ENCODE measurements at regions not wholly inside any gene's neighbourhood (a gene's known extent, or its start where the extent isn't known, plus 50 kb on each side); places are given as distances from the start of the nearest gene placed in this dataset.

DNA sequence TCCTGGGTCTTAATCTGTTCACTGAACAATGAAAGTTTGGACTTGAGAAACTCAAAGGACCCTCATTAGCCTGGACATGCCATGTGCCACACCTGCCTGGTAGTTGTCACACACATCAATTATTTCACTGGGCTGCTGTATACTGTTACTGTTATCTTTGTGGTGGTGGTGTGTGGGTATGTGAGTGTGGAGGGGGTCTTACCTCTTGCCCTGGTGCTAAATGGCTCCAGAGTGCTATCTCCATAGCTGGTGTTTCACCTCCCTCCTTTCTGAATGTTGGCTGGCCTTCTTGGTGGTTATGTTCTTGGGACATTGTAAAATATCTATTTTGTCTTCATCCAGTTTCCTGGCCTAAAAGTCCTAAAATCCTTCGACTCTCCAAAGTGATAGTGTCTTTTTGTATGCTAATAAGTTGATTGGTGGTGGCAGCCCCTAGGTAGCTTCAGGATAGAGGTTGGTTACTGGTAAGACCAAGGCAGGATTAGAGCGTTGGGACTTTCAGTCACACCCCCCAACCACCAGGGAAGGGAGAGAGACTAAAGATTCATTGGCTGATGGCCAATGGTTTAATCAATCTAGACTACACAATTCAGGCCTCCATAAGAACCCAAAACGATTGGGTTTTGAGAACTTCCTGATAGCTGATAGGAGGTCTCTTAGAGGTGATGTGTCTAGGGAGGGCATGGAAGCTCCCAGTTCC, 328.1 kb downstream of the MYCN start:
- TF ChIP-seq, protein P1, sequence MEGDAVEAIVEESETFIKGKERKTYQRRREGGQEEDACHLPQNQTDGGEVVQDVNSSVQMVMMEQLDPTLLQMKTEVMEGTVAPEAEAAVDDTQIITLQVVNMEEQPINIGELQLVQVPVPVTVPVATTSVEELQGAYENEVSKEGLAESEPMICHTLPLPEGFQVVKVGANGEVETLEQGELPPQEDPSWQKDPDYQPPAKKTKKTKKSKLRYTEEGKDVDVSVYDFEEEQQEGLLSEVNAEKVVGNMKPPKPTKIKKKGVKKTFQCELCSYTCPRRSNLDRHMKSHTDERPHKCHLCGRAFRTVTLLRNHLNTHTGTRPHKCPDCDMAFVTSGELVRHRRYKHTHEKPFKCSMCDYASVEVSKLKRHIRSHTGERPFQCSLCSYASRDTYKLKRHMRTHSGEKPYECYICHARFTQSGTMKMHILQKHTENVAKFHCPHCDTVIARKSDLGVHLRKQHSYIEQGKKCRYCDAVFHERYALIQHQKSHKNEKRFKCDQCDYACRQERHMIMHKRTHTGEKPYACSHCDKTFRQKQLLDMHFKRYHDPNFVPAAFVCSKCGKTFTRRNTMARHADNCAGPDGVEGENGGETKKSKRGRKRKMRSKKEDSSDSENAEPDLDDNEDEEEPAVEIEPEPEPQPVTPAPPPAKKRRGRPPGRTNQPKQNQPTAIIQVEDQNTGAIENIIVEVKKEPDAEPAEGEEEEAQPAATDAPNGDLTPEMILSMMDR (IDR thresholded peaks at IDR 0.05; ENCODE audit: control extremely low read depth in 1 of 3, insufficient read depth in 1 of 3, low read depth in 1 of 3, low read length in 3 of 3): no peak
- no peak for TF ChIP-seq POLR2AphosphoS5 (IDR thresholded peaks at IDR 0.05; ENCODE audit: low read depth, low read length)
- no peak for TF ChIP-seq EP300 (IDR thresholded peaks at IDR 0.05; ENCODE audit: borderline replicate concordance in 1 of 2, low read depth in 2 of 2, low read length in 2 of 2)
- no peak for TF ChIP-seq RAD21 (IDR thresholded peaks at IDR 0.05 in 1 of 2, conservative IDR thresholded peaks at IDR 0.05 in 1 of 2; ENCODE audit: low read depth in 2 of 2, low read length in 2 of 2)
- no peak for TF ChIP-seq POLR2A (IDR thresholded peaks at IDR 0.05; ENCODE audit: control extremely low read depth in 1 of 2, low read depth in 2 of 2, low read length in 2 of 2)
- TF ChIP-seq PHF8 (conservative IDR thresholded peaks at IDR 0.05; ENCODE audit: low read depth, low read length): no peak

Data from H1 (cell line).